Stomach (tissue), 8 donors: ENCODE measurements at regions not wholly inside any gene's neighbourhood (a gene's known extent, or its start where the extent isn't known, plus 50 kb on each side); places are given as distances from the start of the nearest gene placed in this dataset.
"Not testable (repeated sequence)": the region's sequence is repeated elsewhere in the genome, so short reads cannot be mapped to it uniquely, and the experiment has no call there.

Experiments used
- DNase-seq, 2 donors: peaks; one replicate each; pipeline versions ENCODE4 v3.0.0 to v3.0.0-alpha.2; 2013 to 2019
- H3K27ac ChIP-seq, 5 donors: fragments of 200-600 bp in 4 of 5; sonication (generic) in 4 of 5; one replicate each; pipeline ENCODE4 v1.5.1; 2013 to 2019; ENCODE audit warnings: mild to moderate bottlenecking in 1 of 5, moderate library complexity in 1 of 5
- H3K27me3 ChIP-seq, 3 donors: fragments of 200-600 bp; sonication (generic); one replicate each; pipeline ENCODE4 v1.5.1; 2017 to 2019; ENCODE audit warnings: mixed run types in 1 of 3
- H3K36me3 ChIP-seq, 4 donors: fragments of 200-600 bp; sonication (generic); 1 replicate in 3 of 4; 2 replicates in 1 of 4; pipeline ENCODE4 v1.5.1; 2016 to 2019
- H3K4me1 ChIP-seq, 4 donors: fragments of 200-600 bp; sonication (generic); one replicate each; pipeline ENCODE4 v1.5.1; 2016 to 2019
- H3K4me3 ChIP-seq, 4 donors: fragments of 200-600 bp; sonication (generic) in 3 of 4; one replicate each; pipeline ENCODE4 v1.5.1; 2016 to 2019; ENCODE audit warnings: mild to moderate bottlenecking in 1 of 4
- H3K9me3 ChIP-seq, 4 donors: fragments of 200-600 bp; sonication (generic); one replicate each; pipeline ENCODE4 v1.5.1; 2016 to 2019
- CTCF ChIP-seq, 7 experiments: fragments of 450-650 bp in 4 of 7; fragments of 200-600 bp in 3 of 7; sonication (generic) in 3 of 7; IDR thresholded peaks; one replicate each; pipeline ENCODE4 v1.5.1; 2016 to 2019; ENCODE audit warnings: antibody characterized with exemption in 7 of 7, control low read depth in 2 of 7, mild to moderate bottlenecking in 1 of 7
- EP300 ChIP-seq: sonication (generic); formaldehyde crosslinking; IDR thresholded peaks from one replicate; pipeline ENCODE4 v1.6.1; 2017; ENCODE audit warnings: antibody characterized with exemption
- POLR2A ChIP-seq, 4 donors: fragments of 450-650 bp; IDR thresholded peaks; one replicate each; pipeline ENCODE4 v1.6.1; 2016; ENCODE audit warnings: antibody characterized with exemption in 4 of 4, control low read depth in 2 of 4, mild to moderate bottlenecking in 1 of 4, moderate library complexity in 1 of 4
- POLR2AphosphoS5 ChIP-seq, 3 donors: sonication (generic); formaldehyde crosslinking; IDR thresholded peaks; one replicate each; pipeline ENCODE4 v1.6.1; 2016; ENCODE audit warnings: antibody characterized with exemption in 3 of 3
- WGBS, 5 donors: extraction: QIAGEN DNeasy Blood & Tissue Kit in 3 of 5; methylation state at CpG; one replicate each; pipeline versions ENCODE4 v1.1.5 to v1.1.7; 2013 to 2018; 5-methylcytosine and 5-hydroxymethylcytosine counted together
- intact Hi-C: fragments of 100-400 bp; cut with DNase I; formaldehyde crosslinking; loops from one replicate; pipeline ENCODE4 v1.15.1; 2023; ENCODE audit warnings: low total_unique reads
- donor health status: healthy with polysubstance abuse.
- donor health status: Bipolar disorder and iron deficiency.
- donor health status: healthy.

GRCh38 chr1:196128835-196129234, 479.4 kb downstream of the KCNT2 start:
- WGBS, 5 donors = 56 to 69% (median 60%) methylated on average over 2 of the region's 2 CpGs
- H3K36me3 ChIP-seq = no peaks in the 10 kb centered on the region

GRCh38 chr1:196121181-196121580, 487.1 kb downstream of the KCNT2 start:
- WGBS, 5 donors = 77 to 89% (median 86%) methylated on average over 2 of the region's 2 CpGs
- TF ChIP-seq EP300 (no peak), POLR2A (IDR thresholded peaks at IDR 0.05) (no peak), POLR2AphosphoS5 (IDR thresholded peaks at IDR 0.05) (no peak), CTCF (IDR thresholded peaks at IDR 0.05) (no peak)
- no peaks in the 10 kb centered on the region for H3K4me1 ChIP-seq
- H3K27ac ChIP-seq = no peak overlapping the region
- no peak overlapping the region for H3K4me3 ChIP-seq
- H3K27me3 ChIP-seq = no peaks in the 10 kb centered on the region
- intact Hi-C loops = no loop called here
- H3K36me3 ChIP-seq = no peaks in the 10 kb centered on the region
- no peak for DNase-seq
- no peaks in the 10 kb centered on the region for H3K9me3 ChIP-seq

More at GRCh38 chr1:196128835-196129234, 479.4 kb downstream of the KCNT2 start:
- Histone ChIP-seq H3K4me1 (no peaks in the 10 kb centered on the region), H3K4me3 (no peak overlapping the region), H3K9me3 (no peaks in the 10 kb centered on the region), H3K27me3 (no peaks in the 10 kb centered on the region), H3K27ac (no peak overlapping the region)
- intact Hi-C loops = no loop called here
- no peak for DNase-seq
- TF ChIP-seq EP300 = no peak
- TF ChIP-seq CTCF (IDR thresholded peaks at IDR 0.05) = no peak
- no peak for TF ChIP-seq POLR2A (IDR thresholded peaks at IDR 0.05)
- no peak for TF ChIP-seq POLR2AphosphoS5 (IDR thresholded peaks at IDR 0.05)

GRCh38 chr1:196115646-196116045, 492.6 kb downstream of the KCNT2 start:
- intact Hi-C loops = no loop called here
- Histone ChIP-seq H3K27me3 (no peaks in the 10 kb centered on the region), H3K4me3 (no peak overlapping the region), H3K36me3 (no peaks in the 10 kb centered on the region), H3K4me1 (no peaks in the 10 kb centered on the region), H3K9me3 (no peaks in the 10 kb centered on the region), H3K27ac (no peak overlapping the region)
- TF ChIP-seq EP300 (no peak), CTCF (IDR thresholded peaks at IDR 0.05) (no peak), POLR2A (IDR thresholded peaks at IDR 0.05) (no peak), POLR2AphosphoS5 (IDR thresholded peaks at IDR 0.05) (no peak)
- no peak for DNase-seq
- 2 to 15% (median 8%) methylated on average over 2 of the region's 2 CpGs for WGBS, 5 donors

GRCh38 chr1:196114193-196114592, 494.0 kb downstream of the KCNT2 start:
- Histone ChIP-seq H3K4me1 (no peaks in the 10 kb centered on the region), H3K36me3 (no peaks in the 10 kb centered on the region), H3K4me3 (no peak overlapping the region), H3K27ac (no peak overlapping the region), H3K27me3 (no peaks in the 10 kb centered on the region), H3K9me3 (peaks cover 0 to 9% (median 6%) of the 10 kb centered on the region in 4 donors)
- TF ChIP-seq CTCF (IDR thresholded peaks at IDR 0.05) (no peak), POLR2A (IDR thresholded peaks at IDR 0.05) (no peak), EP300 (no peak), POLR2AphosphoS5 (IDR thresholded peaks at IDR 0.05) (no peak)
- WGBS, 5 donors = 64 to 79% (median 72%) methylated on average over 3 of the region's 3 CpGs
- no peak for DNase-seq
- intact Hi-C loops = no loop called here

DNA sequence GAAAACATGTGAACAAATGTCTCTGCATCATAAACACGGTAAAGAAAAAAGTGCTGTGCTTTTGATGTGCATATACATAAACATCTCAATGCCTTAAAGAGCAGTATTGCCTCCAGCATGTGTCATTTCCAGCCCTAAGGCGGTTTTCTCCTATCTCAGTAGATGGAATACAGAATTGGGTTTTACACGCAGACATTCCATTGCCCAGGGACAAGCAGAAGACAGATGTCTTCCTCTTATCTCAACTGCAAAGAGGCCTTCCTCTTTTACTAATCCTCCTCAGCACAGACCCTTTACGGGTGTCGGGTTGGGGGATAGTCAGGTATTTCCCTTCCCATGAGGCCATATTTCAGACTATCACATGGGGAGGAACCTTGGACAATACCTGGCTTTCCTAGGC, 499.2 kb downstream of the KCNT2 start:
- H3K4me3 ChIP-seq, H3K4me1 ChIP-seq, H3K36me3 ChIP-seq, H3K27ac ChIP-seq, intact Hi-C loops, DNase-seq, H3K27me3 ChIP-seq: not testable (repeated sequence)
- WGBS, 5 donors = 72 to 78% (median 77%) methylated on average over 5 of the region's 5 CpGs
- H3K9me3 ChIP-seq = peaks cover 0 to 10% (median 7%) of the 10 kb centered on the region in 4 donors
